H9 (cell line): ENCODE measurements at regions not wholly inside any gene's neighbourhood (a gene's known extent, or its start where the extent isn't known, plus 50 kb on each side); places are given as distances from the start of the nearest gene placed in this dataset.

Source experiments
- DNase-seq: peaks from one replicate; pipeline ENCODE4 v3.0.0-alpha.2; 2017
- H2AFZ ChIP-seq: one replicate; pipeline ENCODE4 v1.6.1; 2013; ENCODE audit warnings: mild to moderate bottlenecking, low read length, control low read depth, moderate library complexity
- H2AK5ac ChIP-seq: 2 replicates; pipeline ENCODE4 v1.6.1; 2013; ENCODE audit warnings: low read length, control low read depth, mixed read lengths; ENCODE audit not compliant: insufficient read length
- H2BK120ac ChIP-seq: one replicate; pipeline ENCODE4 v1.6.1; 2013; ENCODE audit warnings: low read depth, mild to moderate bottlenecking, low read length, control low read depth, inconsistent platforms; ENCODE audit not compliant: poor library complexity, severe bottlenecking
- H2BK12ac ChIP-seq: 2 replicates; pipeline ENCODE4 v1.6.1; 2013; ENCODE audit warnings: low read length, control low read depth, mixed read lengths, low read depth; ENCODE audit not compliant: insufficient read length
- H2BK15ac ChIP-seq: 2 replicates; pipeline ENCODE4 v1.6.1; 2013; ENCODE audit warnings: low read depth, low read length, control low read depth
- H2BK20ac ChIP-seq: one replicate; pipeline ENCODE4 v1.6.1; 2013; ENCODE audit warnings: low read depth, mild to moderate bottlenecking, low read length, control low read depth, inconsistent platforms; ENCODE audit not compliant: poor library complexity, severe bottlenecking
- H2BK5ac ChIP-seq: 2 replicates; pipeline ENCODE4 v1.6.1; 2013; ENCODE audit warnings: low read length, control low read depth, mixed read lengths; ENCODE audit not compliant: insufficient read length
- H3K14ac ChIP-seq: 2 replicates; pipeline ENCODE4 v1.6.1; 2013; ENCODE audit warnings: low read length, control low read depth; ENCODE audit not compliant: insufficient read depth
- H3K18ac ChIP-seq: 2 replicates; pipeline ENCODE4 v1.6.1; 2013; ENCODE audit warnings: low read depth, mild to moderate bottlenecking, mixed read lengths, low read length, control low read depth; ENCODE audit not compliant: insufficient read length
- H3K23ac ChIP-seq: 2 replicates; pipeline ENCODE4 v1.6.1; 2013; ENCODE audit warnings: low read length, control low read depth, mixed read lengths, low read depth; ENCODE audit not compliant: insufficient read length
- H3K23me2 ChIP-seq: 2 replicates; pipeline ENCODE4 v1.6.1; 2013; ENCODE audit warnings: low read depth, mild to moderate bottlenecking, mixed read lengths, low read length, control low read depth; ENCODE audit not compliant: insufficient read length, poor library complexity, severe bottlenecking
- H3K27ac ChIP-seq: 2 replicates; pipeline ENCODE4 v1.5.1; 2013; ENCODE audit warnings: low read length, control low read depth, mixed read lengths, low read depth; ENCODE audit not compliant: insufficient read length
- H3K27me3 ChIP-seq: 2 replicates; pipeline ENCODE4 v1.6.1; 2013; ENCODE audit warnings: low read length, control low read depth, inconsistent platforms; ENCODE audit not compliant: insufficient read depth
- H3K4ac ChIP-seq: 2 replicates; pipeline ENCODE4 v1.6.1; 2013; ENCODE audit warnings: low read depth, mild to moderate bottlenecking, control low read depth, inconsistent platforms, low read length, moderate library complexity
- H3K4me1 ChIP-seq: 2 replicates; pipeline ENCODE4 v1.6.1; 2013; ENCODE audit warnings: low read length, control low read depth, inconsistent platforms; ENCODE audit not compliant: insufficient read depth
- H3K4me2 ChIP-seq: 2 replicates; pipeline ENCODE4 v1.6.1; 2013; ENCODE audit warnings: low read length, control low read depth, mixed read lengths; ENCODE audit not compliant: insufficient read length, insufficient read depth
- H3K56ac ChIP-seq: 2 replicates; pipeline ENCODE4 v1.6.1; 2013; ENCODE audit warnings: low read depth, mild to moderate bottlenecking, mixed read lengths, low read length, control low read depth; ENCODE audit not compliant: insufficient read length
- H3K79me1 ChIP-seq: 2 replicates; pipeline ENCODE4 v1.6.1; 2013; ENCODE audit warnings: low read depth, mild to moderate bottlenecking, moderate library complexity, low read length, control low read depth, inconsistent platforms; ENCODE audit not compliant: insufficient read depth, poor library complexity, severe bottlenecking
- H3K79me2 ChIP-seq: 2 replicates; pipeline ENCODE4 v1.6.1; 2013; ENCODE audit warnings: low read length, control low read depth, inconsistent platforms; ENCODE audit not compliant: insufficient read depth
- H3K9ac ChIP-seq: 2 replicates; pipeline ENCODE4 v1.6.1; 2013; ENCODE audit warnings: low read length, control low read depth, mixed read lengths; ENCODE audit not compliant: insufficient read length; ENCODE audit errors: extremely low read depth
- H3K9me3 ChIP-seq: one replicate; pipeline ENCODE4 v1.6.1; 2013; ENCODE audit warnings: low read depth, low read length, inconsistent platforms; ENCODE audit not compliant: control insufficient read depth
- H3T11ph ChIP-seq: one replicate; pipeline ENCODE4 v1.6.1; 2013; ENCODE audit warnings: mild to moderate bottlenecking, low read length, control low read depth, inconsistent platforms
- H4K20me1 ChIP-seq: one replicate; pipeline ENCODE4 v1.6.1; 2013; ENCODE audit not compliant: control insufficient read depth, insufficient read length, insufficient read depth
- H4K5ac ChIP-seq: 2 replicates; pipeline ENCODE4 v1.6.1; 2013; ENCODE audit warnings: low read depth, mild to moderate bottlenecking, mixed read lengths, low read length, control low read depth; ENCODE audit not compliant: insufficient read length
- H4K8ac ChIP-seq: replicated peaks from 2 replicates; pipeline ENCODE4 v1.6.1; 2013; ENCODE audit warnings: low read length, control low read depth, mixed read lengths, low read depth; ENCODE audit not compliant: insufficient read length
- H4K91ac ChIP-seq: 2 replicates; pipeline ENCODE4 v1.6.1; 2013; ENCODE audit warnings: low read depth, mild to moderate bottlenecking, moderate library complexity, mixed read lengths, low read length, control low read depth; ENCODE audit not compliant: insufficient read length
- H3K27ac Mint-ChIP-seq, 3 experiments: 2 replicates in 2 of 3; 3 replicates in 1 of 3; pipeline ENCODE4 v1.8.0; 2020 to 2021; ENCODE audit warnings: mixed read lengths in 3 of 3, mild to moderate bottlenecking in 1 of 3, moderate library complexity in 1 of 3
- H3K27me3 Mint-ChIP-seq: 2 replicates; pipeline ENCODE4 v1.8.0; 2021; ENCODE audit warnings: low read depth, mild to moderate bottlenecking, moderate library complexity, mixed read lengths
- H3K36me3 Mint-ChIP-seq, 3 experiments: 2 replicates in 2 of 3; 3 replicates in 1 of 3; pipeline ENCODE4 v1.8.0; 2020 to 2021; ENCODE audit warnings: low read depth in 3 of 3, mixed read lengths in 3 of 3; ENCODE audit not compliant: insufficient read depth in 1 of 3
- H3K4me1 Mint-ChIP-seq, 2 experiments: 2 replicates each; pipeline ENCODE4 v1.8.0; 2020; ENCODE audit warnings: mixed read lengths in 2 of 2
- H3K4me3 Mint-ChIP-seq, 2 experiments: 2 replicates in 1 of 2; 3 replicates in 1 of 2; pipeline ENCODE4 v1.8.0; 2020 to 2021; ENCODE audit warnings: mild to moderate bottlenecking in 2 of 2, mixed read lengths in 2 of 2, moderate library complexity in 1 of 2
- H3K9me3 Mint-ChIP-seq, 2 experiments: 2 replicates in 1 of 2; 3 replicates in 1 of 2; pipeline ENCODE4 v1.8.0; 2020; ENCODE audit warnings: mild to moderate bottlenecking in 2 of 2, mixed read lengths in 2 of 2, moderate library complexity in 1 of 2
- CTCF ChIP-seq: fragments of 200-600 bp; sonication (generic); conservative IDR thresholded peaks from 3 replicates; pipeline ENCODE4 v1.8.0; 2021; ENCODE audit warnings: antibody characterized with exemption, mild to moderate bottlenecking
- WGBS: extraction: QIAGEN DNeasy Blood & Tissue Kit; methylation state at CpG from one replicate; pipeline ENCODE4 v1.1.7; 2013; ENCODE audit warnings: missing lambda C conversion rate, low lambda C conversion rate, mixed read lengths; ENCODE audit not compliant: insufficient read length; ENCODE audit errors: extremely low coverage; 5-methylcytosine and 5-hydroxymethylcytosine counted together

DNA sequence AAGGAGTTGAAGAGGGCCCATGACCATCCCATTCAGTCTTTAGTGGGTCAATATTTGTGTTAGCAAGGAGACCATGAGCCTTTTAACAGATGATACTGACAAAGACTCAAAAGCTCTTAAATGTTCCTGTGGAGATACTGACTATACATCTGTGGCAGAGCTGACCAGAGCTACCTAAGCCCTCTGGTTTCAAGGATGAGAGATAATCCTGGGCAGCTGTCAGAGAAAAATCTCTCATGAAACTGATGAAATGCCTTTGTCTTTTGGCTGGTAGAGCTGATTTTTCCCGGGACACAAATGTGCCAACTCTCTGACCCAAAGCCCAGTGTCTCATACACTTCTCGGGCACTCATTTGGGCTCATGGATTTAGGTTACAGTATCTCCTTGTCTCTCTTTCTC is 100.9 kb downstream of the XCL2 start:
- no peak overlapping the region for H3K18ac ChIP-seq
- no peak overlapping the region for H2BK15ac ChIP-seq

More for the DNA sequence above, 100.9 kb downstream of the XCL2 start:
- Histone ChIP-seq H3K9ac (no peak overlapping the region), H3K4me2 (no peak overlapping the region), H3K23me2 (no peaks in the 10 kb centered on the region), H3K23ac (no peak overlapping the region), H3K79me2 (no peaks in the 10 kb centered on the region), H2BK5ac (no peak overlapping the region), H2BK12ac (no peak overlapping the region), H2AK5ac (no peak overlapping the region), H4K5ac (no peak overlapping the region), H3K27ac (no peak overlapping the region), H4K20me1 (no peaks in the 10 kb centered on the region), H3K56ac (no peak overlapping the region), H3K14ac (no peak overlapping the region), H2AFZ (no peak overlapping the region), H2BK120ac (no peak overlapping the region), H3K27me3 (no peaks in the 10 kb centered on the region), H4K8ac (no peak overlapping the region), H2BK20ac (no peak overlapping the region), H4K91ac (no peak overlapping the region), H3K9me3 (no peaks in the 10 kb centered on the region), H3T11ph (no peak overlapping the region), H3K4ac (no peak overlapping the region), H3K4me1 (no peaks in the 10 kb centered on the region), H3K79me1 (no peaks in the 10 kb centered on the region)
- no peak overlapping the region for H3K4me3 Mint-ChIP-seq
- no peaks in the 10 kb centered on the region for H3K36me3 Mint-ChIP-seq
- no peaks in the 10 kb centered on the region for H3K9me3 Mint-ChIP-seq
- H3K27ac Mint-ChIP-seq, result no peak overlapping the region
- H3K4me1 Mint-ChIP-seq, result peaks cover 7 to 9% of the 10 kb centered on the region in 2 experiments
- no peaks in the 10 kb centered on the region; the same call in none of the 2 replicates for H3K27me3 Mint-ChIP-seq
- DNase-seq, result no peak
- no peak for TF ChIP-seq CTCF
- WGBS, result no CpG with 5 or more reads among the region's 2 CpGs
